ENCODE measurements at regions not wholly inside any gene's neighbourhood (a gene's known extent, or its start where the extent isn't known, plus 50 kb on each side); places are given as distances from the start of the nearest gene placed in this dataset.
"Not testable (repeated sequence)": the region's sequence is repeated elsewhere in the genome, so short reads cannot be mapped to it uniquely, and the experiment has no call there.

- DNase-seq (ENCODE audit: low read depth in 2 of 2) = no peak
These were observed 201.5 kb downstream of the SMAD2 start for GRCh38 chr18:47728921-47729320.

DNA sequence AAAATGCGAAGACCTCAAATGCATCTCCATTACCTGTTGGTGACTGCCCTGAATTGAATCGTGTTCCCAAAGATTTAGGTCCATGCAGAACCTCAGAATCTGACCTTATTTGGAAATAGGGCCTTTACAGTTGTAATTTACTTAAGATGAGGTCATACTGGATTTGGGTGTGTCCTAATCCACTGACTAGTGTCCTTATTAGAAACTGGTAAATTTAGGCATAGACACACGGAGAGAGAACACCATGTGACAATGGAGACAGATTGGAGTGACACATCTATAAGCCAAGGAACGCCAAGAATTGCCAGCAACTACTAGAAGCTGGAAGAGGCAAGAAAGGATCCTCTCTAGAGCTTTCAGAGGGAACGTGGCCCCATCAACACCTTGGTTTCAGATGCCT lies 203.1 kb downstream of the SMAD2 start:
- no peak for DNase-seq (ENCODE audit: low read depth in 2 of 2)

- DNase-seq (ENCODE audit: low read depth in 2 of 2) = no peak
These were observed 203.9 kb downstream of the SMAD2 start for GRCh38 chr18:47726550-47726949.

DNA sequence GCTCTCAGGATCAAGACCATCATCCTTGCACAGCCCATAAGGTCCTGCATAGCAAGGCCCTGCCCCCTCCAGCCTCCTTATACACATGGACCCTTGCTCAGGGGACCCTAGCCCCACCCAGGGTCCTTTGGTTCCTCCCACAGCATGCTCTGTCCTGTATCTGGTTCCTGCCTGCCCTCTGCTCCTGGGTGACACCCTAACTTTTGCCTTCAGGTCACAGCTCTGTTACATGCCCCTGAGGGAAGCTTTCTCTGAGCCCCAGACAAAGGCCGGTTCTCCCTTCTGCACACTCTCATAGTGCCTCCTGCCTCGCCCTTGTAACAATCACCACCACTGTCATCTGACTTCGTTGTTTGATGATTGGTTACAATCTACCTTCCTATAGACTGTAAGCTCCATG lies 204.8 kb downstream of the SMAD2 start:
- no peak for DNase-seq (ENCODE audit: low read depth in 2 of 2)

GRCh38 chr18:47724186-47724975 lies 206.1 kb downstream of the SMAD2 start:
- DNase-seq (ENCODE audit: low read depth in 2 of 2) = no peak

- no peak for DNase-seq (ENCODE audit: low read depth in 2 of 2)
These were observed 208.6 kb downstream of the SMAD2 start for GRCh38 chr18:47721876-47722275.

DNA sequence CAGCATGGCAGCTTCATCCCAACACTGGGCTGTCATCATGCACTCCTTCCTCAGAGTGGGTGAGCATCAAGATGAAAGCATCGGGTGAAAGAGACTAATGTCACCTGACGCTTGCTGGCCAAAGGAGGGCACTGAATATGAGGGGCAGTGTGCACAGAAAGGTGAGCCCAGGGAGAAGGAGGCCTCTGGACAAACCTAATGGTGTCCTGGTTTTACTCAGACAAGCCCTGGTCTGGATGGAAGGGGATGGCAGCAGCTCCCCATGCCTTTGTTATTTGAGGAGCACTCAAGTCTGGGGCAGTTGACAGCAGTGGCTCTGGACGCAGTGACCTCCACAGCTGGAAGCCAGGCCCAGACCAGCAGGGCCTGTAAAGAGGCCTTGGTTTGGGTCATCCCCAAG lies 209.7 kb downstream of the SMAD2 start:
- no peak for DNase-seq (ENCODE audit: low read depth in 2 of 2)

DNA sequence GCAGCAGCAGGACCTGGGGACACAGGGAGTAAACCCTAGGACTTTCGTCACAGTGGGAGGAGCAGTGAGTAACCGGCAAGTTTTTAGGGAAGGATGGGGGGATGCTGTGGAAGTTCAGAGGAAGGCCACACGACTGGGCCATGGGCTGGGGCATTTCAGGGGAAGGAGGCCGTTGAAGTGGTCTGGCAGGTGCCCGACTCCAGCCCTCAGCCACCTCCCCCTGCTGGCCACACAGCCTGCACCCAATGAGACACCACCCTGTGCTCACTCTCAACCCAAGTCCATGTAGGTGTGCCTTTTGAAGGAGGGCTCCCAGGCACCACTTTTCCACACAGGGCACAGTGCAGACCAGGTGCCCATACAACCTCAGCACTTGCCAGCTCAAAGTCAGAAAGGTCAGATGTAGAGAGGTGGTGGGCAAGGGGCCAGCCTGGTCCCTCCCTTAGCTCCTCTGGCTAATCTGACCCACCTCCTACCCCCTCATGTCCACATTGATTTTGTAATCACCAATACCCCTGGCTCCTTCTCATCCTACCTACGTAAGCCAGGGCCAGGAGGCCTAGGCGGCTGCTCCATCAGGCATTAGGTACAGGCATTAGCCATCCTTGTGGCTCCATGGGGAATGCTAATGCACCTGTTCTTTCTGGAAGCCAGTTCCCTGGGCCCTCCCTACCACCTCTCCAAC lies 211.2 kb downstream of the SMAD2 start:
- DNase-seq (ENCODE audit: low read depth in 2 of 2) = no peak

- DNase-seq (ENCODE audit: low read depth in 2 of 2) = no peak
These were observed 211.8 kb downstream of the SMAD2 start for GRCh38 chr18:47718646-47719045.

- DNase-seq (ENCODE audit: low read depth in 2 of 2) = no peak
These were observed 213.2 kb downstream of the SMAD2 start for GRCh38 chr18:47717257-47717656.

DNA sequence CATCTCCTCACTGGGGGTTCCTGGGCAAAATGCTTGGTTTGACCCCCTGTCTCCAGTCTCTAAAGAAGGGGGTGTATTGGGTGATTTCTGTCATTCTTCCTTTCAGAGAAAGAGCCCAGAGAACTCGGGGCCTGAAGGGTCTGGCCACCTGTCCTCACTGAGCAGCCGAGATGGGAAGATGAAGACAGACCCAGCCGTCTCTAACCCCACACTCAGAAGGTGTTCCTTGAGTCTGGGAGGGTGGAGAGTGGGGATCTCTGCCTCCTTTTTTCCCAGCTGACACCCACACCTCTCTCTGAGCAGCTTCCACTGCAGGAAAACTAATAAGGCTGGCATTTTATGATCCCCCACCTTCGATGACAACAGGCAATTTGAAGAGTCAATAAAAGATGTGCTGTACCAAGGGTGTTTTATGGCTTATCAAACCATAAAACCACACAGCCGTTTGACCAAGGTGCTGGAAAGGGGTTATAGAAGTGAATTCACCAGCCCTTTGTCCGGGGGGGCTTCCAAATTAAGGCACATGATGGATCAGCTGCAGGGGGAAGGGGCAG lies 213.8 kb downstream of the SMAD2 start:
- no peak for DNase-seq (ENCODE audit: low read depth in 2 of 2)

- DNase-seq (ENCODE audit: low read depth in 2 of 2) = no peak
These were observed 220.0 kb downstream of the SMAD2 start for GRCh38 chr18:47710451-47710850.

GRCh38 chr18:47709556-47709955 lies 220.9 kb downstream of the SMAD2 start:
- no peak for DNase-seq (ENCODE audit: low read depth in 2 of 2)

- DNase-seq (ENCODE audit: low read depth in 2 of 2) = no peak
These were observed 222.3 kb downstream of the SMAD2 start for GRCh38 chr18:47708206-47708605.

DNA sequence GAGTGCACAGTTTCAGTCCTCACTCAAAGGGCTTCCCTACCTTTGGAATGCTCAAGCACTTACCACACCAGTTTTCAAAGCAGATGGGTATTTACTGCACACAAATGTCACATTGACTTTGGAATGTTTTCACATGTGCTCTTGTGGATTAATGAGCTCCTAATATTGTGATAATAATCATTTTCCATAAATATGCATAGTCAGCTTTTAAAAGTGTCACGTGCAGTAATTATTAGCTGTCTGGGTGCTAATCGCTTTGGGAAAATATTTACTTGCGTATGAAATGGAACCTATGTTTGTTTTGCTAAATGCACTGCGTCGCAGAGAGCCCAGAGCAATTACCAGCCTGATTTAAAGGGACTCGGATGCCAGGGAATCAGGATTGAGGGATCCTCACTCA lies 229.3 kb downstream of the SMAD2 start:
- no peak for DNase-seq (ENCODE audit: low read depth in 2 of 2)

DNA sequence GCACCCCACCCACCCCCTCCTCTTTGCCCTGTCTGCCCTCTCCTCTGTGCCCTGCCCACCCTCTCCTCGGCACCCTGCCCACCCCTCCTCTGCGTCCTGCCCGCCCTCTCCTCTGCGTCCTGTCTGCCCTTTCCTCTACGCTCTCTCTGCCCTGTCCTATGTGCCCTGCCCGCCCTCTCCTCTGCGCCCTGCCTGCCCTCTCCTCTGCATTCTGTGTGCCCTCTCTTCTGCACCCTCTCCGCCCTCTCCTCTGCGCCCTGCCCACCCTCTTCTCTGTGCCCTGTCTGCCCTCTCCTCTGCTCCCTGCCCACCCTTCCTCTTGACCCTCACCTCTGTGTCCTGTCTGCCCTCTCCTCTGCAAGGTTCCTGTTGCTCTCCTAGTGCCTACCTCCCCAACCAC lies 233.6 kb downstream of the SMAD2 start:
- no peak for DNase-seq (ENCODE audit: low read depth in 2 of 2)

DNA sequence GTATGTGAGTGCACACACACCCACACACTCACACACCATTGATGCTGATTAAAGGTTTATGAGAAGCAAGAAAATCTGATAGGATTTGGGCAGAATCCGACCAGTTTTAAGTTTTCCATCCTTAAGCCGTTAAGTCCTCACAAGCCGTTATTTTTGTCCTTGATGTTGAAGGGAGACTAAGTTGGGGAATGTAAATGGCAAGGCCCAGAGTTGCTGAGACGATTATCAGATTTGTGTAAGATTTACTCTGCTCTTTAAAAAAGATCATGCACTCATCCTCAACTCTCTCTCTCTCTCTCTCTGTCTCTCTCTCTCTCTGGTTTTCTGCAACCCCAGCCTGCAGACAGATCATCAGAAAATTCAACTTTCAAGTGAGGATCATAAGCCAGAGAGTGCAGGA lies 238.8 kb downstream of the SMAD2 start:
- DNase-seq (ENCODE audit: low read depth in 2 of 2) = no peak

GRCh38 chr18:47690778-47691177 lies 239.7 kb downstream of the SMAD2 start:
- not testable (repeated sequence) for DNase-seq (ENCODE audit: low read depth in 2 of 2)

GRCh38 chr18:47689371-47689770 lies 241.1 kb downstream of the SMAD2 start:
- no peak for DNase-seq (ENCODE audit: low read depth in 2 of 2)

DNA sequence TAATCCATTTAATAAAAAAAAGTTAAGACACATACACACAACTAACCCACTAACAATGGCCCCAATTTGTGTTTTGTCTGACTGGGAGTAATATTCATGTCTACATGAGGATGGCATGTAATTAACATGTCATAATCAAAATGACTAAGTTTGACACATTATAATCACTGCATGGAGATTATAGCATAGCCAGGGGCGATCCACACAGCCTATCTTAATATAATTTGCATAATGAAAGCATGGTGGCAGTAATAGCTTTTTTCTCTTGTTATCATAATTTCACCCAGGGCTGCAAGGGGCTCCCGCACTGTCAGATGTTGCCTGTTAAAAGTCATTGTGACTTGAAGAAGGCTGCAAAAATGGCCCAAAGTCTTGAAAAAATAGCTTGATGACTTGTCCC lies 243.7 kb downstream of the SMAD2 start:
- no peak for DNase-seq (ENCODE audit: low read depth in 2 of 2)

DNA sequence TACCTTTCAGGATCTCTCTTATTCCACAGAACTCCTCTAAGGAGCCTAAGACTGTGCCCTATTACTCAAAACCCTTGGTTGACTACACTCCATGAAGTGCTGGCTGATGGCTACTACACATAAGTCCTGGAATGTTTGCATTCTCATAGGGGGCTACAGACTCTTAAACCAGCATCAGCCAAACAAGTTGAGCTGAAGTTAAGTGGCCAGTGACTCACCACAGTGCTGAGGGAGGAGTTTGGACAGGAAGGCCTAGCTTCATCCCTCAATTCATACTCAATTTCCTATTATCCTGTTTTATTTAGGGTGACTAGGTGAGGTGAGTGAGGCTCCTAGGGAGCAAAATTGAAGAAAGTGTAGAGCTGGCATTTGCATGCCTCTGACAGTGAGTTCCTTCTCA lies 246.7 kb downstream of the SMAD2 start:
- DNase-seq (ENCODE audit: low read depth in 2 of 2) = no peak

DNA sequence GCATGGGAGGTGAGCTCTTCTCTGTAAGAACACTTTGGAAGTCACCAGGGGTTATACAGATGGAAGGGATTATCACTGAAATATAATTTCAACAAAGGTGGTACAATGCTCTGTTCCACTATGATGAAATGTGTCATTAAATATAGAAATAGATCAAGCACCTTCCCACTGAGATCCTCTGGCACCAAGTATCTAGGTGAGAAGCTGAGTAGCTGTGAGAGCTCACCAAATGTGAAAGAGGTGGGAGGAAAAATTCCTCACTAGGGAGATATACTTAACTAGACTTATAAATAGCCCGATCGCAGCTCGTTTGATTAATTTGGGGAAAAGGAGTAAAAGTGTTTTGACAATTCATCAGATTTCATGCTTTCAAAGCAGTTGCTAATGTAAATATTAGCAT lies 247.6 kb downstream of the SMAD2 start:
- no peak for DNase-seq (ENCODE audit: low read depth in 2 of 2)

- DNase-seq (ENCODE audit: low read depth in 2 of 2) = no peak
These were observed 250.0 kb downstream of the SMAD2 start for GRCh38 chr18:47680488-47680887.
